ENCODE measurements at regions not wholly inside any gene's neighbourhood (a gene's known extent, or its start where the extent isn't known, plus 50 kb on each side); places are given as distances from the start of the nearest gene placed in this dataset.

- no peak for FAIRE-seq
Observed at GRCh38 chr12:124504273-124505000, 63.0 kb downstream of the NCOR2 start.

- FAIRE-seq, result no peak
Observed at GRCh38 chr12:124503305-124503704, 64.1 kb downstream of the NCOR2 start.

GRCh38 chr12:124502379-124502778 is 65.0 kb downstream of the NCOR2 start:
- no peak for FAIRE-seq

- FAIRE-seq, result no peak
Observed at GRCh38 chr12:124501827-124502226, 65.6 kb downstream of the NCOR2 start.

GRCh38 chr12:124501112-124501561 is 66.3 kb downstream of the NCOR2 start:
- no peak for FAIRE-seq

- FAIRE-seq, result no peak
Observed at GRCh38 chr12:124499898-124500244, 67.5 kb downstream of the NCOR2 start.

GRCh38 chr12:124499190-124499753 is 68.1 kb downstream of the NCOR2 start:
- FAIRE-seq, result no peak

GRCh38 chr12:124498275-124499189 is 68.9 kb downstream of the NCOR2 start:
- no peak for FAIRE-seq

GRCh38 chr12:124497658-124498057 is 69.8 kb downstream of the NCOR2 start:
- no peak for FAIRE-seq

- FAIRE-seq, result no peak
Observed at GRCh38 chr12:124497039-124497438, 70.4 kb downstream of the NCOR2 start.

GRCh38 chr12:124496584-124496983 is 70.8 kb downstream of the NCOR2 start:
- FAIRE-seq, result no peak

GRCh38 chr12:124495194-124495983 is 72.0 kb downstream of the NCOR2 start:
- FAIRE-seq, result no peak

- FAIRE-seq, result no peak
Observed at GRCh38 chr12:124494751-124495129, 72.7 kb downstream of the NCOR2 start.

GRCh38 chr12:124493809-124494750 is 73.3 kb downstream of the NCOR2 start:
- FAIRE-seq, result no peak

- FAIRE-seq, result no peak
Observed at GRCh38 chr12:124492879-124493808, 74.3 kb downstream of the NCOR2 start.

GRCh38 chr12:124491856-124492420 is 75.5 kb downstream of the NCOR2 start:
- FAIRE-seq, result no peak

GRCh38 chr12:124491310-124491709 is 76.1 kb downstream of the NCOR2 start:
- FAIRE-seq, result no peak

GRCh38 chr12:124490584-124491305 is 76.7 kb downstream of the NCOR2 start:
- no peak for FAIRE-seq

- FAIRE-seq, result no peak
Observed at GRCh38 chr12:124489915-124490583, 77.4 kb downstream of the NCOR2 start.

All from colon (tissue), 2 donors.